Endothelial cell of umbilical vein (primary cell): ENCODE measurements at regions not wholly inside any gene's neighbourhood (a gene's known extent, or its start where the extent isn't known, plus 50 kb on each side); places are given as distances from the start of the nearest gene placed in this dataset.
"Not testable (repeated sequence)": the region's sequence is repeated elsewhere in the genome, so short reads cannot be mapped to it uniquely, and the experiment has no call there.

Experiments used
- BruUV-seq: library from RNA; stranded (reverse); fragments of 400-500 nt; replicated peaks from 2 replicates; lab custom pipeline; 2021; lab: Mats Ljungman, UMichigan
- CTCF ChIA-PET: fragments of 300-600, 350-600 bp; sonication (Branson Sonifier 250); formaldehyde crosslinking; loops from one replicate; lab custom pipeline; 2021; ENCODE audit warnings: antibody characterized with exemption, inconsistent platforms; lab: Charles Lee
- POLR2A ChIA-PET: fragments of 300-600, 350-600 bp; sonication (Branson Sonifier 250); formaldehyde crosslinking; loops from one replicate; lab custom pipeline; 2021; ENCODE audit warnings: antibody characterized with exemption, inconsistent platforms; lab: Charles Lee
- DNase-seq: peaks from one replicate; pipeline ENCODE4 v3.0.0-alpha.2; 2011; ENCODE audit warnings: low read depth, low spot score
- FAIRE-seq: peaks from 2 replicates; lab custom pipeline; 2011; peaks lifted over from hg19 to GRCh38; lab: Jason Lieb, UNC
- H2AFZ ChIP-seq: 2 replicates; pipeline ENCODE4 v1.6.0; 2012; ENCODE audit warnings: low read depth, low read length, control low read depth, inconsistent platforms
- H3K27ac ChIP-seq: 2 replicates; pipeline ENCODE4 v1.5.1; 2011; ENCODE audit warnings: low read depth, mild to moderate bottlenecking, control low read depth, low read length, moderate library complexity; ENCODE audit not compliant: insufficient read depth
- H3K27me3 ChIP-seq, 2 experiments: 2 replicates each; pipeline versions ENCODE4 v1.6.0 to v1.6.1; 2011; ENCODE audit warnings: low read length in 2 of 2, mixed read lengths in 1 of 2; ENCODE audit not compliant: control insufficient read depth in 2 of 2, insufficient read depth in 2 of 2
- H3K36me3 ChIP-seq, 2 experiments: 2 replicates in 1 of 2; 3 replicates in 1 of 2; pipeline ENCODE4 v1.5.1; 2011; ENCODE audit warnings: low read length in 2 of 2, mild to moderate bottlenecking in 1 of 2, moderate library complexity in 1 of 2; ENCODE audit not compliant: control insufficient read depth in 2 of 2, insufficient read depth in 2 of 2; ENCODE audit errors: extremely low read depth in 1 of 2
- H3K4me1 ChIP-seq: 3 replicates; pipeline ENCODE4 v1.5.1; 2011; ENCODE audit warnings: mild to moderate bottlenecking, low read length; ENCODE audit not compliant: control insufficient read depth, insufficient read depth; ENCODE audit errors: extremely low read depth
- H3K4me2 ChIP-seq: 2 replicates; pipeline ENCODE4 v1.6.1; 2011; ENCODE audit warnings: low read length, control low read depth, mixed read lengths; ENCODE audit not compliant: insufficient read depth
- H3K4me3 ChIP-seq, 3 experiments: fragments of 200-600 bp in 1 of 3; sonication (generic), shearing (Covaris generic) in 1 of 3; replicated peaks in 1 of 3; 2 replicates each; pipeline ENCODE4 v1.5.1; 2011 to 2016; ENCODE audit warnings: control low read depth in 3 of 3, low read length in 3 of 3, mild to moderate bottlenecking in 2 of 3, inconsistent platforms in 1 of 3, low read depth in 1 of 3, moderate library complexity in 1 of 3; ENCODE audit not compliant: insufficient read depth in 1 of 3
- H3K79me2 ChIP-seq: 2 replicates; pipeline ENCODE4 v1.6.0; 2012; ENCODE audit warnings: low read length, inconsistent platforms; ENCODE audit not compliant: control insufficient read depth, insufficient read depth
- H3K9ac ChIP-seq: replicated peaks from 2 replicates; pipeline ENCODE3; 2011; ENCODE audit warnings: low read length, control low read depth; ENCODE audit not compliant: insufficient read depth; ENCODE audit errors: extremely low read depth
- H3K9me1 ChIP-seq: replicated peaks from 3 replicates; pipeline ENCODE4 v1.6.0; 2011; ENCODE audit warnings: mild to moderate bottlenecking, low read length; ENCODE audit not compliant: control insufficient read depth, insufficient read depth; ENCODE audit errors: extremely low read depth
- H3K9me3 ChIP-seq: replicated peaks from 2 replicates; pipeline ENCODE4 v1.5.1; 2012; ENCODE audit warnings: low read length, inconsistent platforms; ENCODE audit not compliant: control insufficient read depth, insufficient read depth
- H4K20me1 ChIP-seq: replicated peaks from 2 replicates; pipeline ENCODE3; 2011; ENCODE audit warnings: mild to moderate bottlenecking, low read length; ENCODE audit not compliant: control insufficient read depth, insufficient read depth; ENCODE audit errors: extremely low read depth
- EZH2 ChIP-seq: IDR thresholded peaks from 2 replicates; pipeline ENCODE4 v1.6.1; 2012; ENCODE audit warnings: borderline replicate concordance, low read depth, mild to moderate bottlenecking, moderate library complexity, low read length, inconsistent platforms; ENCODE audit not compliant: severe bottlenecking
- MYC ChIP-seq: IDR thresholded peaks from one replicate; pipeline ENCODE4 v1.6.1; 2011; ENCODE audit warnings: mild to moderate bottlenecking, low read depth, low read length
- POLR2A ChIP-seq: IDR thresholded peaks from 2 replicates; pipeline ENCODE4 v1.6.1; 2012; ENCODE audit warnings: low read depth, mild to moderate bottlenecking, control low read depth, low read length
- POLR2AphosphoS5 ChIP-seq: IDR thresholded peaks from 2 replicates; pipeline ENCODE4 v1.6.1; 2012; ENCODE audit warnings: low read depth, mild to moderate bottlenecking, control low read depth, low read length, moderate library complexity; ENCODE audit not compliant: insufficient read depth
- dilution Hi-C: fragments of 300-500 bp; cut with MboI; formaldehyde crosslinking; loops from one replicate; pipeline ENCODE4 v1.15.0; 2019; ENCODE audit warnings: low sequenced_read_pairs; ENCODE audit not compliant: extremely low pct_ligation_motif_present
- intact Hi-C: fragments of 100-400 bp; cut with micrococcal nuclease; formaldehyde crosslinking; loops from one replicate; pipeline ENCODE4 v1.10.0; 2022

DNA sequence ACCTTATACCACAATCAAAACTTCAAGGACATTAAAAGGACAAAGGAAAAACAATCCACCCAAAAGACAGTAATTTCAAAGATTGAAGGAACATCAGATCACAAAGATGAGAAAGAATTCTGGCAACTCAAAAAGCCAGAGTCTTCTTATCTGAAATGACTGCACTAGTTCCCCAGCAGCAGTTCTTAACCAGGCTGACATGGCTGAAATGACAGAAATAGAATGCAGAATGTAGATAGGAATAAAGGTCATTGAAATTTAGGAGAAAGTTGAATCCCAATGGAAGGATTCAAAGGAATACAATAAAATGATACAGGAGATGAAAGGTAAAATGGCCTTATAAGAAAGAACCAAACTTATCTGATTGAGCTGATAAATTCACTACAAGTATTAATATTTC is 231.4 kb downstream of the CD109 start:
- no peak overlapping the region for H3K4me3 ChIP-seq
- DNase-seq: no peak
- no peak overlapping the region for H2AFZ ChIP-seq
- H3K9me3 ChIP-seq: no peaks in the 10 kb centered on the region
- intact Hi-C loops: no loop called here
- no peaks in the 10 kb centered on the region for H3K4me1 ChIP-seq
- TF ChIP-seq POLR2A (no peak), EZH2 (no peak), POLR2AphosphoS5 (no peak), MYC (no peak)
- H4K20me1 ChIP-seq: no peaks in the 10 kb centered on the region
- no peaks in the 10 kb centered on the region for H3K36me3 ChIP-seq
- no peaks in the 10 kb centered on the region for H3K9me1 ChIP-seq
- BruUV-seq: no TSS peak
- H3K79me2 ChIP-seq: no peaks in the 10 kb centered on the region
- ChIA-PET POLR2A (no interaction called here), CTCF (interaction anchor here (0.7 to 0.8 kb wide), 2 partner anchors 11 to 306 kb away, joined by 3 read pairs; no protein-coding TSS in a partner anchor)
- H3K9ac ChIP-seq: no peak overlapping the region
- no peak overlapping the region for H3K27ac ChIP-seq
- peaks cover under 1 to 2% of the 10 kb centered on the region in 2 experiments for H3K27me3 ChIP-seq
- no peak overlapping the region for H3K4me2 ChIP-seq
- dilution Hi-C loops: no loop called here
- no peak for FAIRE-seq

DNA sequence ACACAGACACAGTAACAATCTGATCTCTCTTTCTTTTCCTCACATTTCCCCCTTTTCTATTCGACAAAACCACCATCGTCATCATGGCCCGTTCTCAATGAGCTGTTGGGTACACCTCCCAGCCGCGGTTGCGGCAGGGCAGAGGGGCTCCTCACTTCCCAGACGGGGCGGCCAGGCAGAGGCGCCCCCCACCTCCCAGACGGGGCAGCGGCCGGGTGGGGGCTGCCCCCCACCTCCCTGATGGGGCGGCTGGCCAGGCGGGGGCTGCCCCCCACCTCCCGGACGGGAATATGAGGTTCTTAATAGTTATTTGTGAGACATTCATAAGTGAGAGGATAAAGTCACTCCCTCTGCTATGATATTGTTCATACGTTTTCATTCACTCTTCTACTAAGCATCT is 229.7 kb downstream of the CD109 start:
- dilution Hi-C loops, intact Hi-C loops, H4K20me1 ChIP-seq, H3K4me1 ChIP-seq, POLR2A ChIA-PET, H2AFZ ChIP-seq, H3K27me3 ChIP-seq, H3K9me1 ChIP-seq, H3K79me2 ChIP-seq, H3K27ac ChIP-seq, H3K36me3 ChIP-seq, H3K4me2 ChIP-seq, CTCF ChIA-PET, FAIRE-seq, DNase-seq, H3K9ac ChIP-seq, H3K4me3 ChIP-seq, BruUV-seq, H3K9me3 ChIP-seq: not testable (repeated sequence)
